Fibroblast of villous mesenchyme (primary cell): ENCODE measurements at regions not wholly inside any gene's neighbourhood (a gene's known extent, or its start where the extent isn't known, plus 50 kb on each side); places are given as distances from the start of the nearest gene placed in this dataset.
"Not testable (repeated sequence)": the region's sequence is repeated elsewhere in the genome, so short reads cannot be mapped to it uniquely, and the experiment has no call there.

Experiments
- DNase-seq: peaks from one replicate; pipeline ENCODE4 v3.0.0-alpha.2; 2010; ENCODE audit warnings: low read depth
- H3K4me3 ChIP-seq: 2 replicates; pipeline ENCODE4 v1.5.1; 2011; ENCODE audit warnings: low read depth, mild to moderate bottlenecking, low read length
- TF ChIP-seq, protein P1 (sequence below): IDR thresholded peaks from 2 replicates; pipeline ENCODE4 v1.5.1; 2012; ENCODE audit warnings: low read depth, mild to moderate bottlenecking, low read length; ENCODE audit not compliant: insufficient read depth

DNA sequence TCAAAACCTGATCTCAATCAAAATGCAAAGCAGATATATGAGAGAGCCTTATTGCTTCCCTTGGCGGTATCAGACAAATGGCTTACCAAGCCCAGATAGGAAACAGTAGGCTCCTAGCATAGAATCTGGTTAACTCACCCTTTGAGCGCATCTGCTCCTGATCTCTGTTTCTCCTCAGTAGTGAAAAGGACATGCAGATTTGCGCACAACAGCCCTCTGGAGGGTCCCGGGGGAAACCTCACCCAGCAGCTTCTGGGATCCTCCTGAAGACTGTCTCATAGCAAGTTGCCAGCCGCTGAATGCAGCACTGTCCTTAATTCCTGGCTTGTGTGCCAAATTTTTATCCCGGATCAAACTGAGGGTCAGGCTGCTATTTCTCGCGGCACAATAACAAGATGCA lies 192.2 kb downstream of the FASLG start:
- H3K4me3 ChIP-seq = peak overlapping the region; percentile 47

DNA sequence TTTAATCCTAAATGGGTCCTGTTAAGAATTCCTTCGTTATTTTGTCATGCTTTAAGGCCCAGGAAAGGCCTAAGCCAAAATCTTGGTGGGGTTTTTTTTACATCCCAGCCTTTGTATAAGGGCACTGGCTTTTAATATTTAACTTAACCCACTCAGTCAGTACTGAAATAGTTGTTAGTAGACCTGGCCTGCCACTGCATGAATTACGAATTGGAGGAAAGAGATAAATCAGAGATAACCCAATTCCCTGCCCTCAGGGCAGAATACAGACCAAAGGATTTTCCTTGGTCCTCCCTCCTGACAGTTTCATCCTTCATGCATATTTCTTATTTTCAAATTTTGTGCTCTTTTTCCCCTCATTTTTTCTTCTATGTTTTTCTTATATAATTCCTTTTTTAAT lies 193.0 kb downstream of the FASLG start:
- no peak for DNase-seq
- H3K4me3 ChIP-seq = peak overlapping the region; percentile 18
- TF ChIP-seq, protein P1, sequence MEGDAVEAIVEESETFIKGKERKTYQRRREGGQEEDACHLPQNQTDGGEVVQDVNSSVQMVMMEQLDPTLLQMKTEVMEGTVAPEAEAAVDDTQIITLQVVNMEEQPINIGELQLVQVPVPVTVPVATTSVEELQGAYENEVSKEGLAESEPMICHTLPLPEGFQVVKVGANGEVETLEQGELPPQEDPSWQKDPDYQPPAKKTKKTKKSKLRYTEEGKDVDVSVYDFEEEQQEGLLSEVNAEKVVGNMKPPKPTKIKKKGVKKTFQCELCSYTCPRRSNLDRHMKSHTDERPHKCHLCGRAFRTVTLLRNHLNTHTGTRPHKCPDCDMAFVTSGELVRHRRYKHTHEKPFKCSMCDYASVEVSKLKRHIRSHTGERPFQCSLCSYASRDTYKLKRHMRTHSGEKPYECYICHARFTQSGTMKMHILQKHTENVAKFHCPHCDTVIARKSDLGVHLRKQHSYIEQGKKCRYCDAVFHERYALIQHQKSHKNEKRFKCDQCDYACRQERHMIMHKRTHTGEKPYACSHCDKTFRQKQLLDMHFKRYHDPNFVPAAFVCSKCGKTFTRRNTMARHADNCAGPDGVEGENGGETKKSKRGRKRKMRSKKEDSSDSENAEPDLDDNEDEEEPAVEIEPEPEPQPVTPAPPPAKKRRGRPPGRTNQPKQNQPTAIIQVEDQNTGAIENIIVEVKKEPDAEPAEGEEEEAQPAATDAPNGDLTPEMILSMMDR = no peak

More for the DNA sequence above, 192.2 kb downstream of the FASLG start:
- TF ChIP-seq, protein P1 = no peak
- DNase-seq = peak; percentile 65

DNA sequence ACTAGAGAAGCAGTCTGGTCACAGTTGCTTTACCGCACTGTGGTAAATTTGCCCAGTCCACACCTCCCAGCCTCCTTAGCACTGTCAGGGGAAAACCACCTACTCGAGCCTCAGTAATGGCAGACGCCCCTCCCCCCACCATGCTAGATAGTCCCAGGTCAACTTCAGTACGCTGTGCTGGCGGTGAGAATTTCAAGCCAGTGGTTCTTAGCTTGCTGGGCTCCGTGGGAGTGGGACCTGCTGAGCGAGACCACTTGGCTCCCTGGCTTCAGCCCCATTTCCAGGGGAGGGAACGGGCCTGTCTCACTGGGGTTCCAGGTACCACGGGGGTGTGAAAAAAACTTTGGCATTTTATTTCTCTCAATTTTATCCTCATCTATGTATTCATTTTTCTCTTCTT lies 194.8 kb downstream of the TNFSF18 start:
- not testable (repeated sequence) for DNase-seq, H3K4me3 ChIP-seq

DNA sequence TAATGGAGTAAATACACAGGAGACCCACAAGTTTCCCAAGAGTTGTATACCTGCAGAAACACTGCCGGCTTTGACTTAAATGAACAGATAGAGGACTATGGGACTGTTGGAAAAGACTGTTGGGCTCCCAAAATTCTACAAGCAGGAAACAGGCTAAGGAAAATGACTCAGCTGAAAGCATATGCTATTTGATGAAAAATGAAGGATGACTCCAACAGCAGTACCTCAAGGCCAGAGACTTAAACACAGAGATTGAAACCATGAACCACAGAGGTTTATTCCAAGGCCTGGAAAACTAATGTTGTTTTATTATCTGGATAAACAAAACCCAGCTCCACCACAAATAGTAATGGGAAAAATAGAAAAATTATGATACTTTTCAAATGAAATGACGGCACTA lies 187.7 kb downstream of the TNFSF18 start:
- H3K4me3 ChIP-seq = no peak overlapping the region
- TF ChIP-seq, protein P1 = no peak
- DNase-seq = no peak

DNA sequence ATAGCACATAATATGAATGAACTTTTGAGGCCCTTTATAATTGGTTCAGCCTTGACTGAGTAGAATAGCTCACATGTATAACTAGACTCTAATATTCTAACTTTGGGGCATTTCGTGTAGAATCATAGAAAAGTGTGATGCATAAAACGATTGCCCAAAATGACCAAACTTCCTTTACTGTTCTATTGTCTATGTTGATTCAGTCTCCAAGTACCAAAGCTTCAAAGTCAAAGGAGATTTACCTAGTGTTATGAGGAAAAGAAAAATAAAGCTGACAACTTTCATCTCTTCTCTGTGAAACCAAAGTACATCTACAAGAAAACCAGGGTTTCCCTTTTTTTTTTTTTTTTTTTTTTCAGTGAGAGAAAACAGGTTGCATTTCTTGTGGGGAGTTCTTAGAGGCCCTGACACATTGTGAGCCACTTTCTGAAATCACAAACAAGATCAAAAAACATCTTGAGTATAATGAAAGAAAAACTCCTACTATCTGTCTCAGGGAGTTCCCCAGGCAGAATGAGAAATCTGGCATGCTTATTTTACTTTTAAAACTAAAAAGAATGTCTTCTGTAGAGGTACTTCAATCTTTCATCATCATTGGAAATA lies 183.4 kb downstream of the TNFSF18 start:
- TF ChIP-seq, protein P1 = no peak
- DNase-seq = no peak
- H3K4me3 ChIP-seq = no peak overlapping the region

DNA sequence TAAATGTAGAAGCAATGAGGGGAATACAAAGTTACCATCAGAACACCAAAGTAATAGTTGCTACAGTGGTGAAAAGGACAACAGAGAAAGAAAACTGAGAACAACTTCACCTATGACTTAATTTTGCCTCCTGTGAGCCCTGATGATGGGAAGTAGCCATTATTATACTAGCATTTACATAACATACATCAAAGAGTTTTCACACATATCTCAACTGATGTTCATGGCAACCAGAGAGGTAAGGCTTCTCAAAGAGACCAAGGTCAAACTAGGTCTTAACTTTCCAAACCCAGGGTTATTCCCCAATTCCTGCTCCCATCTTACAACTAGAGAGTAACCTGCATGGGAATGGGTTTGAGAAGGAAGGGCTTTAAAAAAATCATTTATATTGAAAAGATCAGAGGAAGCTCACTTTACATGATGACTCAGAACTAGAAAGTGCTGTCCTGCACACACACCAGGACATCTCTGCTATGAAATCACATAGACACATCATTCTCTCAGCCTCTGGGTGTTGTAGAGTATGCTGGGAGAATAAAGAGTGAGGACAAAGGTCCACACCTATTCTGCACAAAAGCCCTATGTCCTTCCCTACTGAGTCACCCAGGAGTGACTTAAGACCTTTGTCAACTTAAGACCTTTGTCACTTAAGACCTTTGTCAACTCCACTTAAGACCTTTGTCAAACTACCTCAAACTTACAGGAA lies 179.7 kb downstream of the TNFSF18 start:
- TF ChIP-seq, protein P1 = no peak
- H3K4me3 ChIP-seq = no peak overlapping the region
- DNase-seq = peak; percentile 17

DNA sequence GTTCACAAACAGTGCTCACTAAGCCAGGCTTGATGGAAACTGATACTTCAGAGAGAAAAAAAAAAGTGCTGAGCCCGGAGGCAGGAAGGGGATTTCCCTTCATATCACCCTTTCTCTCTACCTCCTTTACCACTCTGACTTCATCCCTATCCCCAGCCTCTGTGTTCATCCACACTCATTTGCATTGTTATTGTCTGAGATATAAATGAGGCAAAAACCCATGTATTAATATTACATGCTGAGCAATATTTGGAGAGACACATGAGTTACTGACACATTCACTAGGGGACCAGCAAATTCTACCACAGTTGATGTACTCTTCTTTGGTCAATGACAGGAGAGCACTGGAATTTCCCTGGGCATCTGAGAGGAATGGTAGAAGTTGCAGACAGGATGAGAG lies 175.8 kb downstream of the TNFSF18 start:
- no peak for DNase-seq
- TF ChIP-seq, protein P1 = no peak

More for the DNA sequence above, 175.8 kb downstream of the TNFSF18 start:
- H3K4me3 ChIP-seq = no peak overlapping the region
